Islet precursor cell (in vitro differentiated cells): ENCODE measurements at regions not wholly inside any gene's neighbourhood (a gene's known extent, or its start where the extent isn't known, plus 50 kb on each side); places are given as distances from the start of the nearest gene placed in this dataset.

Experiments used
- DNase-seq: peaks from one replicate; pipeline ENCODE4 v3.0.0-alpha.2; 2018

GRCh38 chr1:112783059-112783458 is 67.9 kb upstream of the PPM1J start:
- no peak for DNase-seq

- no peak for DNase-seq
Observed at GRCh38 chr1:112779665-112780526, 64.8 kb upstream of the PPM1J start.

GRCh38 chr1:112778137-112778536 is 63.0 kb upstream of the PPM1J start:
- DNase-seq: no peak

GRCh38 chr1:112776688-112777087 is 61.6 kb upstream of the PPM1J start:
- no peak for DNase-seq

- no peak for DNase-seq
Observed at GRCh38 chr1:112772781-112773180, 57.6 kb upstream of the PPM1J start.

DNA sequence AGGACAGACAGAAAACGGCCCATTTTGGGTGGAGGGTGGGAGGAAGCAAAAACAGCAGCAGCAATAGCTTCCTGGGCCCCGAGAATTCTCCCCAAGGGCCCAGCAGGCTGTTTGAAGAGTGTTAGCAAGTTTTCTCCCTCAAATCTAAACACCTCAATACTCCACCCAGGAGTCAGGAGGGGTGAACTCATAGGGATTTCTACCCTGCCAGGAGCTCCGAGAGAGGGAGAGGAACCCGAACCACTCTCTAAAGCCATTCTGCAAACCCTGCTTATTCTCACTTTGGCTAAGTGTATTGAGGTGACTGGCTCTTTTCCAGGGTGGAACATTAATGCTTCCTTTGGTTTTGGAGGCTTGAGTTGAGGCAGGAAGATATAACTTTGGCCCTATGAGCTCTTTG is 55.6 kb upstream of the PPM1J start:
- DNase-seq: no peak

DNA sequence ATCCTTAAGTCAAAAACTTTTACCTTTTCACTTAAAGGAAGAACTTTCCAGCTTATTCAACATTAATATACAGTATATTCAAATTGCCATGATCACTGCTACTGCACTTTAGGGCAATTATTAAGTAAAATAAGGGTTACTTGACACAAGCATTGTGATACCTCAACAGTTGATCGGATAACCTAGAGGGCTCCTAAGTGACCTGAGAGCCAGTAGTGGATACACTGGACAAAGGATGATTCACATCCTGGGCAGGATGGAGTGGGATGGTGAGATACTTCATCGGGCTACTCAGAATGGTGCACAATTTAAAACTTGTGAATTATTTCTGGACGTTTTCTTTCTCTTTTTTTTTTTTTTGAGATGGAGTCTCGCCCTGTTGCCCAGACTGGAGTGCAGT is 54.5 kb upstream of the PPM1J start:
- no peak for DNase-seq

- no peak for DNase-seq
Observed at GRCh38 chr1:112767646-112768045, 52.5 kb upstream of the PPM1J start.
